CD4-positive, alpha-beta T cell treated with Interleukin-21 for 1 hour (primary cell): ENCODE measurements at regions not wholly inside any gene's neighbourhood (a gene's known extent, or its start where the extent isn't known, plus 50 kb on each side); places are given as distances from the start of the nearest gene placed in this dataset.
"Not testable (repeated sequence)": the region's sequence is repeated elsewhere in the genome, so short reads cannot be mapped to it uniquely, and the experiment has no call there.

Experiments used
- DNase-seq: peaks from one replicate; pipeline ENCODE4 v3.0.0-alpha.2; 2020

DNA sequence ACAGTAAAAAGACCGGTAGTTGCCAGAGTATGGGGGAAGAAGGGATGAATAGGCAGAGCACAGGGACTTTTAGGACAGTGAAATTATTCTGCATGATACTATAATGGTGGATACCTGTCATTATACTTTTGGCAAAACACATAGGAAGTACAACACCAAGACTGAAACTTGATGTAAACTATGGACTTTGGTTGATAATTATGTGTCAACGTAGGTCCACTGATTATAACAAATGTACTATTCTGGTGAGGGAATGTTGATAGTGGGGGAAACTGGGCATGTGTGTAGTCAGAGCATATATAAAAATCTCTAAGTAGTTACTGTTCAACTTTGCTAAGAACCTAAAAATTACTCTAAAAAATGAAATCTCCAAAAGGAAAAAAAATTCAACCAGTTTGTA, 629.7 kb downstream of the CCDC85A start:
- no peak for DNase-seq

- no peak for DNase-seq
These were observed 632.9 kb downstream of the CCDC85A start for GRCh38 chr2:56816666-56817065.

- DNase-seq = no peak
These were observed 648.0 kb downstream of the CCDC85A start for GRCh38 chr2:56831780-56832179.

DNA sequence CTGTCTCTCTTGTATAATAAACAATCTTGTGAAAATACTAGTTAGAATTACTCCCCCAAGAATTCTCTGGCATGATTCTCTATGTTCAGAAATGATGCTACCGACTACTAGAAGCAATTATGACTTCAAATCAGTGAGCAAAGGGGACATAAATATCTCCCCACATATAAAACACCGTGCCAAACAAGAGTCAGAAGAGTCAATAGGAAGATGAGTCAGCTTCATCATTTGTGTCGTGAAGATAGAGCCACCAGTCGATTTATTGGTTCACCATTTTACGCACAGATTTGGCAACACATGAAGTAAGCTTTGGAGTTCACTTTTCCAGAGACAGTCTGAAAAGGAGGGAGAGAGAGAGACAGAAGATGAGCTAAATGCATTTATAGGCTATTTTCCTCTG, 650.9 kb downstream of the CCDC85A start:
- DNase-seq = no peak

GRCh38 chr2:56840009-56840408, 656.2 kb downstream of the CCDC85A start:
- not testable (repeated sequence) for DNase-seq

GRCh38 chr2:56860991-56861390, 677.2 kb downstream of the CCDC85A start:
- no peak for DNase-seq

GRCh38 chr2:56871644-56872043, 687.9 kb downstream of the CCDC85A start:
- no peak for DNase-seq

GRCh38 chr2:56874717-56875116, 690.9 kb downstream of the CCDC85A start:
- no peak for DNase-seq

DNA sequence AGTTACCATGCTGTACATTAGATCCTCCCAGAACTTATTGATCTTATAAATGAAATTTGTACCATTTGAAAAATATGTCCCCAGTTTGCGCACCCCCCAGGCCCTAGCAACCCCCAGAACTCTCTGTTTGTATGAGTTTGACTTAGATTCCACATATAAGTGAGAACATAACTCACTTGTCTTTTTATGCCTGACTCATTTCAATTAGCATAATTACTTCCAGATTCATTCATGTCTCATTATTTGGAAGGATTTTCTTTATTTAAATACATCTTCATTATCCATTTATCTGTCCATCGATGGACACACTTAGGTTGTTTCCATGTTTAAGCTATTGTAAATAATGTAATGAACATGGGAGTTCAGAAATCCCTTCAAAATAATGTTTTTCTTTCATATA, 705.9 kb downstream of the CCDC85A start:
- no peak for DNase-seq

- DNase-seq = no peak
These were observed 708.6 kb downstream of the CCDC85A start for GRCh38 chr2:56892382-56892781.

DNA sequence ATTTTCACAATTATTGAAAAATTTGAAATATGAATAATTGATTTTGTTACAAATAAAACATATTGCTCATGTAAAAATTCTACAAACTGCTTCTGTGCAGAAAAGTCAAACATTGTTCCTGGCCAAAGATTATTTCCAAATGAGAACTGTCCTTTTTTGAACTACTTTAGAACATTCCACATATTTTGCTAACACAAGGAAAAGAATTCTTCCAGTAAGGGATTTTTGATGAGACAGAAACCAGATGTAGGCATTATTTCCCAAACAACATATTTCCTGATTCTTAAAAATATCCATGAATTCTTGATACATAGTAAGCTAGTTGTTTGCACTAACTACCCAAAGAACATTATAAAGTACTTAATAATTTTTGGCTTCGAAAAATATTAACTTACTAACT, 715.2 kb downstream of the CCDC85A start:
- no peak for DNase-seq

DNA sequence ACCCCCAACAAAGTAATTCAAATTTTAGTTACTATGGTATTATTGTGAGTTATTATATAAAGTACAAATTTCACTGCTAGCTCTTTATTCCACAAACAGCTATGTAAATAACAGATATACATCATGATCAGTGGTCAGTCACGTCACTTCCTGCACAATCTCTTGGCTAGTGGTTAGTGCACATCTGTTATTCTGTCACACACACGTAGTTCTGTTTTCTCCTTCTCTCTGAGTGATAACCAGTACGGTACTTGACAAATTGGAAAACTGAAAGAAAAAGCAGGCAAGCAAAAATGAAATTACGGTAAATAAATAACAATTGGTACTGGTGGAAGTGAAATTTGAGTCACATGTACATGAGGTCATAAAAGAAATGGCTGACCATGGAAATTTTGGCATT, 728.7 kb downstream of the CCDC85A start:
- no peak for DNase-seq

- no peak for DNase-seq
These were observed 735.0 kb downstream of the CCDC85A start for GRCh38 chr2:56918790-56919189.

- no peak for DNase-seq
These were observed 750.2 kb downstream of the CCDC85A start for GRCh38 chr2:56933976-56934375.

- DNase-seq = no peak
These were observed 751.1 kb downstream of the CCDC85A start for GRCh38 chr2:56934866-56935265.

DNA sequence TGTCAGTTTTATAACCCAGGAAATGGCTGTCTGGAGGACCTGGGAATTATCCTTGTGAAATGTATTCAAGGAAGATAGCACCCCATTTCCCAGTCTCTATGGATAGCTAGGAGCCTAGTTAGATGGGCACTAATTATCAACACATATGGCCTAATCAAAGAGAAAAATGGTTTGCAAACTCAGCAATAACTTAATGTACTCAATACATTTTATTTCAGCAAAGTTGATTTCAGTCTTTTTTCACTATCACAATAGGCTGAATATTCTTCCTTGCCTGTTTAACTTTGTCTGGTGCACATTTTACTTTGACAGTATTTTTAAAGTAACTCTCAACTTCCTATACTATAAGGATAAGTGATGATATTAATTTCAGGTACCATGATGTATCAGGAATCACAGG, 756.3 kb downstream of the CCDC85A start:
- no peak for DNase-seq

GRCh38 chr2:56952871-56953270, 769.1 kb downstream of the CCDC85A start:
- no peak for DNase-seq

DNA sequence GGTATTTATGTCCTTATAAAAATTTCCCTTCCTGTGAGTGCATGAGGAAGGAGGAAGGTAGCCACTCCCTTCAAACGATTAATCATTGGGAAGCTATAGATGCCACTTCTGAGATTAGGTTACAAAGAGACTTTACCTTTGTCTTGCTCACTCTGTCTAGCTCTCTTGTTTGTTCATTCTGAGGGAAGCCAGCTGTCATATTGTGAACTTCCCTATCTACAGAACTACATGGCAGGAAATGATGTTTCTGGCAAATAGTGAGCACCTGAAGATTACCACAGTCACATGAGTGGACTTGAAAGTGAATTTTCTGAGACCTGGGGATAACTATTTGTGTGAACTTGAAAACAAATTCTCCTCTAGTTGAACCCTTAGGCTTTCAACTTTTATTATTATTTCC, 776.8 kb downstream of the CCDC85A start:
- DNase-seq = no peak

DNA sequence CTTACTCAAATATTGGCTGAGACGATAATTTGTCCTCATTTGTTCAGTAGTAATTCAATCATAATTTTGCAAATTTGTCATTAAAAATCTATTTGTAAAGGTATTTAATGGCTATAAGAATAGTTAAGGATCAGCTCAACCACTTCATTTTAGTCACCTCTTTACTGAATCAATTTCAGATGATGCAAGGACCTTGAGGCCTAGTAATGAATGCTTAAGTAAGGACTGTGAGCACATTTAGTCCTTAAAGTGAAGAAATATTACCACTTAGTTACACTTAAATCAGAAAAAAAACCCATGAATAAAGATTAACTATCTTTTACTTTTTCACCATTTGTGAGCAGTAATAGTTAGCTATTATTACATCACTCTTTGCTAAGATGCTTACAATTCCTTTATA, 778.9 kb downstream of the CCDC85A start:
- DNase-seq = no peak

DNA sequence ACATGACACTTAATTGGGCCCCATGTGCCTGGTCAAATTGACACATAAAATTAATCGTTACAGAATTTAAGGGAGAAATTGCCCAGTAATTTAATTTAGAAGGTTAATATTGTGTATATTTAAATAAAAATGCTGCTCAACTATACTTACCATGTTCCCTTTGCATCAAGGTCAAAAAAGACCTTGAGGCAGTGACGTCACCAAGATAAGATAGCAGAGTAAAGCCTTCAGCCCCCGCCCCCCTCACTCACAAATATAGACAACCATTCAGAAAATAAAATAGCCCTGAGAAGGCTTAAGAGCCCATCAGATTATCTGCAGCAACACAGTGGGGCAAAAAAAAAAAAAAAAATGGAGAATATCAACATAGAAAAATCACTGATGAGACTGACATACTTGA, 785.7 kb downstream of the CCDC85A start:
- no peak for DNase-seq

GRCh38 chr2:56971383-56971974, 787.7 kb downstream of the CCDC85A start:
- DNase-seq = no peak

- DNase-seq = no peak
These were observed 797.8 kb downstream of the CCDC85A start for GRCh38 chr2:56981554-56981953.

- no peak for DNase-seq
These were observed 801.8 kb downstream of the CCDC85A start for GRCh38 chr2:56985609-56986008.

GRCh38 chr2:57022496-57022895, 838.7 kb downstream of the CCDC85A start:
- no peak for DNase-seq

DNA sequence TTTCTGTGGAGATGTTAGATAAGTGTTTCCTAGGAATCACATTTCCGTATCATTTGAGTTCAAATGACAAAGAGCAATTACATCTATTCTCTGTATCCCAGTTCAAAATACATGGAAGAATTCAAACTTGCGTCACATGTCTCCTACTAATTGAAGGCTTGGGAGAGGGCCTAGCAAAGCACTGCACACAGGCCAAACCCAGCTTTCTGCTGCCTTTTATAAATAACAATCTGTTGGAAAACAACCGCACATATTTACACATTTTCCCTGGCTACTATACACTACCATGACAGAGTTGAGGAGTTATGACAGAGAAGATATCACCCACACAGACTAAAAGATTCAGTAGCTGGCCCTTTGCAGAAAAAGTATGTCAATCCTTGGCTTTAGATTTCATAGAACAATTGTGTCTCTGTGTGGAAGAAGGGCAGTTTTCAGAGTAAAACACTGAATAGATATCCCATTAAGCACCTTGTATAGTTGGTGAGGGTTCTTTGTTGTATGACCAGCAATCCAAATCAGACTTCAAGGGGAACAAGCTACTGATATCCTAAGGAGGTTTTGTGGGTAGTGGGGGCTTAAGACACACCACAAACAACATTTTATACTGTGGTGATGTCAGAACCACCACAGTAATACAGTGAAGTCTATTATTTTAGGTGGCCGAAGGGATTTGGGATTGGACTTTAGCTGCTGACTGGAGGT, 861.3 kb downstream of the CCDC85A start:
- DNase-seq = no peak
